ENCODE measurements at regions not wholly inside any gene's neighbourhood (a gene's known extent, or its start where the extent isn't known, plus 50 kb on each side); places are given as distances from the start of the nearest gene placed in this dataset.
"Not testable (repeated sequence)": the region's sequence is repeated elsewhere in the genome, so short reads cannot be mapped to it uniquely, and the experiment has no call there.

- DNase-seq = no peak
These were observed 628.5 kb upstream of the FAT3 start for GRCh38 chr11:91596111-91596510.

- no peak for DNase-seq
These were observed 633.6 kb upstream of the FAT3 start for GRCh38 chr11:91591021-91591420.

DNA sequence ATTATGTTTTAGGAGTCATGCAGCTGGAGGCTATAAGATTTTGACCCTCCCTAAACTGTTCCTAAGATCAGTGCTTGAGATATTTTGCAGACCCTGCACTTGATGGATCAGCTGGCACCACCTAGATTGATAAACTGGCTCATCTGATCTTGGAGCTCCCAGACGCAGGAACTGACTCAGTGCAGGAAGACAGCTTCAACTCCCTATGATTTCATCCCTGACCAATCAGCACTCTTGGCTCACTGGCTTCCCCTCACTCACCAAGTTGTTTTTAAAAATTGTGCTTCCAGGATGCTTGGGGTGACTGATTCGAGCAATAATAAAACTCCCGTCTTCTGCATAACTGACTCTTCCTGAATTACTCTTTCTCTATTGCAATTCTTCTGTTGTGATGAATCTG lies 637.5 kb upstream of the FAT3 start:
- no peak for DNase-seq

- DNase-seq = no peak
These were observed 639.4 kb upstream of the FAT3 start for GRCh38 chr11:91585035-91585801.

GRCh38 chr11:91563176-91563575 lies 661.4 kb upstream of the FAT3 start:
- no peak for DNase-seq

DNA sequence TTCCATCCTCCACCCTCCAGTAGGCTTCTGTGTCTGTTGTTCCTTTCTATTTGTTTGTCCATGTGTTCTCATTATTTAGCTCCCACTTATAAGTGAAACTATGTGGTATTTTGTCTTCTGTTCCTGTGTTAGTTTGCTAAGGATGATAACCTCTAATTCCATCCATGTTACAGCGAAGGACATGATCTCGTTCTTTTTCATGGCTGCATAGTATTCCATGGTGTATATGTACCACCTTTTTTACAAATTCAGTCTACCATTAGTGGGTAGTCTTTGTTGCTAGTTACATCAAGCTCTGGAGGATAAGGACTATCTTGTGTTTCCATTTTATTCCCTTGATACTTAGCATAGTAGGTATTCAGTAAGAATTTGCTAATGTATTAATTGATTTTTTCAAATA lies 664.2 kb upstream of the FAT3 start:
- DNase-seq = no peak

- no peak for DNase-seq
These were observed 686.6 kb upstream of the FAT3 start for GRCh38 chr11:91538065-91538464.

GRCh38 chr11:91536366-91536765 lies 688.3 kb upstream of the FAT3 start:
- DNase-seq = no peak

GRCh38 chr11:91528965-91529364 lies 695.7 kb upstream of the FAT3 start:
- DNase-seq = no peak

- DNase-seq = no peak
These were observed 697.1 kb upstream of the FAT3 start for GRCh38 chr11:91527380-91528030.

DNA sequence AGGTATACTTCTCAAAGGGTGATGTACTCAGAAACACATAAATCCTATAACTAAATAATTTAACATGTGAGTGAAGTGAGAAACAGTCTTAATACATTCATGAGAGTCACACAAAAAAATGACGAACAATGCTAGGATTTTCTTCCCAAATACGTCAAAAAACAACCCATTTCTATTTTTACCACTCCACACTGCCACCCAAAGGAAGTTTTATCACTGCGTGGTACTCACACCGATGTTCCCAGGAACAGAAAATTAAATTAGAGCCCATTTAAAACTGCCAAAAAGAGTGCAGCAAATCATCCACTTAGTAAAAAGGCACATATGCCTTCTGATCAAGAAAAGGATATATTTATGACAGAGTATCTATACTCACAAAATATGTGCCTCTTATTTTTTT lies 710.9 kb upstream of the FAT3 start:
- no peak for DNase-seq

DNA sequence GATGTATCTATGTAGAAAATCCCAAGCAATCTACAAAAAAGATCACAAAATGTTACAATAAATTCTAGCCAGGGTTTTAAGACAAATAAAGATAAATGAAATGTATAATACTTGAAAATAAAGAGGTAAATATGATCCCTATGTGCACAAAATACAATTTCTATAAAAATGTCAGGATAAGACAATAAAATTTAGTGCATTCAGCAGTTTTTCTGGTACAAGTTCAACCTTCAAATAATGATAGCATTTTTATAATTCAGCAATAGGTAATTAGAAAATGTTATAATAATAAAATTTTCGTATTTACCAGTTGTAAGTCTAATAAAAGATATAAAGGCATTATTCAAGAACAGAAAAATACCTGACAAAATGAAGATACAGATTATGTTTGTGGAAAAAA lies 726.8 kb upstream of the FAT3 start:
- no peak for DNase-seq

GRCh38 chr11:91495837-91496236 lies 728.8 kb upstream of the FAT3 start:
- no peak for DNase-seq

GRCh38 chr11:91489989-91490388 lies 734.6 kb upstream of the FAT3 start:
- DNase-seq = no peak

DNA sequence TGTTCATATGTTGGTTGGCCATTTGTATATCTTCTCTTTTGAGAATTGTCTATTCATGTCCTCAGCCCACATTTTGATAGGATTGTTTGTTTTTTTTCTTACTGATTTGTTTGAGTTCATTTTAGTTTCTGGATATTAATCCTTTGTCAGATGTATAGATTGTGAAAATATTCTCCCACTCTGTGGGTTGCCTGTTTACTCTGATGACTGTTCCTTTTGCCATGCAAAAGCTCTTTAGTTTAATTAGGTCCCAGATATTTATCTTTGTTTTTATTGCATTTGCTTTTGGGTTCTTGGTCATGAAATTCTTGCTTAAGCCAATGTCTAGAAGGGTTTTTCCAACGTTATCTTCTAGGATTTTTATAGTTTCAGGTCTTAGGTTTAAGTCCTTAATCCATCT lies 740.7 kb upstream of the FAT3 start:
- DNase-seq = not testable (repeated sequence)

GRCh38 chr11:91481875-91482274 lies 742.7 kb upstream of the FAT3 start:
- DNase-seq = not testable (repeated sequence)

- DNase-seq = no peak
These were observed 754.0 kb upstream of the FAT3 start for GRCh38 chr11:91470656-91471055.

DNA sequence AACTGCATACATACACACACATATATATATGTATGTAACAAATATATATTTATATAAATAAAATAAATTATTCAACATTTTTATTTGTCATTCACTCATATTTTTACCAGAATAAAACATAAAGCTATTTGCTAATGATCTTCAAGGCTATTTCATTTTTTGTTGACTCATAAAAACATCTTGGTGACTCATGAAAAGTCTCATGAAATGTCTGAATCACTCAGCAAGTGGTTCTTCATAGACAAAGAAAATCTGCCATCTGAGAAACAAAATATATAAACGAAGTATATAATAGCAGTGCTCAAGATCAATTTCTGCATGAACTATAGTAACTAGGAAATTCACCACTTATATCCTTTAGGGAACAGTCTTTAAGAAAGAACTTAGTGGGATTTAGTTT lies 764.8 kb upstream of the FAT3 start:
- no peak for DNase-seq

- DNase-seq = no peak
These were observed 778.4 kb upstream of the FAT3 start for GRCh38 chr11:91446267-91446666.

DNA sequence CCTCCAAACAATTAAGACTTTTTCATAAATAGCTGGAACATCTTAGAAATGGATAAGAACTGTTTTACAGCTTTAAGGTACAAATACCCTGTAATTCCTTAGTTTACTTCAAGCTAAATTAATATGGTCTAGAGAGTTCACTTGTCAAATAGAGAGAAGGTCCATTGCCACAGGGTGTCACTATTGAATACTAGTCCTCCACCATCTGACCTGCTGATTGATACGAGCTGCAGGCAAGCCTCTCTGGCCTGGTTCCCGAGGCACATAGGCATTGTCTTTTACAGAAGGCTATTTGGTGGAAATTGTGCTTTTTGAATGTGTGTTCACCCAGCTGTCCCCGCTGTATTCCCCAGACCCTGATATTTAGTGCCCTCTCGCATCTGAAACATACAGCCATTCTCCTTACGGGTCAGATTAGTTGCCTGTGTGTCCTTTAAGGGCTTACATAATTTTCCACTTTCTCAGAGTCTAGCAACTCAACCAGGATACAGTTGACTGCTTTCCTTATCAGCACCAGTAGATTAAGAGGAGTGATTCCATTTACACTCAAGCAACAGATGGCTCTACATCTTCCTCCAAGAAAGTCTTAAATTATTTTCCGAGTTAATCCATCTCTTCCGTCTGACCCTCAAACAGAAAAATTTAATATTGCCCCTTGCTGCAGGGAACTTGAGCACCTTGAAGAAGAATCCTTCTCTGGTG lies 788.8 kb upstream of the FAT3 start:
- DNase-seq = no peak

DNA sequence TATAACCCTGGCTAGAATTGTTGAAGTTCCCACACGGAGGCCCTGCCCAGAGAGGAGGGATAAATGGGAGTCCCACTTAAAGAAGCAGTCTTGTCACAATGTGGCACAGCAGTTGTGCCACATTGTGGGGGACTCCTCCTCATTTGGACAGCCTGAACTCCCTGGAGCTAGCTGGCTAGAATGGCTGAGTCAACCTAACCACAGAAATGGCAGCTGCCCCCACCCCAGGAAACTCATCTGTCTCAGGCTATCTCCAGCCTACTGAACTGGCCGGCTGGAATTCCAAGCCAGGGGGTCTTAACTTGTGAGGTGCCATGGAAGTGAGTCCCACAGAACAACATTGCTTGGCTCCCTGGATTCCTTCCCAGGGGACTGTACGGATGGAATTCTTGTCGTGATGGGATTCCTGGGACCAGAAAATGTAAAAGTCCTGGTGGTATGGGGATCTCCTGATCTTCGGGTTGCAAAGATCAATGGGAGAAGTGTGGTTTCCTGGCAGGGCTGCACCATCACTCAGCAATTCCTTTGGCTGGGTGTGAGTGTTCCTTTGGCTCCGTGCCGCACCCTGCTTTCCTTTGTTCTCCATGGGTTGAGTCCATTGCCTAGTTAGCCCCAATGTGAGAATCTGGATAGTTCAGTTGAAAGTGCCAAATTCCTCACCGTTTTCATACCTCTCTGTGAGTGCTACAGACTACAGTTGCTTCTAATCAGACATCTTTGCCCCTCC lies 791.2 kb upstream of the FAT3 start:
- DNase-seq = no peak

- no peak for DNase-seq
These were observed 803.0 kb upstream of the FAT3 start for GRCh38 chr11:91421641-91422040.

- no peak for DNase-seq
These were observed 816.8 kb upstream of the FAT3 start for GRCh38 chr11:91407842-91408241.

GRCh38 chr11:91406009-91406408 lies 818.6 kb upstream of the FAT3 start:
- DNase-seq = no peak

Measured in NCI-H1417 treated with DMSO at 0.1 percent for 48 hours (cell line).